GM19324 (cell line): ENCODE measurements at regions not wholly inside any gene's neighbourhood (a gene's known extent, or its start where the extent isn't known, plus 50 kb on each side); places are given as distances from the start of the nearest gene placed in this dataset.

ENCODE experiments used
- ATAC-seq: cut with Tn5 transposase; IDR thresholded peaks from one replicate; pipeline ENCODE4 v1.9.1; 2021; ENCODE audit warnings: mild to moderate bottlenecking, moderate library complexity; ENCODE audit not compliant: unreplicated experiment, low FRiP score

- no peak for ATAC-seq
Observed at GRCh38 chr10:71042699-71043098, 154.3 kb upstream of the PCBD1 start.

GRCh38 chr10:71043858-71044257 lies 155.5 kb upstream of the PCBD1 start:
- ATAC-seq, result no peak

GRCh38 chr10:71044720-71045119 lies 156.4 kb upstream of the PCBD1 start:
- no peak for ATAC-seq

- ATAC-seq, result no peak
Observed at GRCh38 chr10:71045204-71045809, 156.9 kb upstream of the PCBD1 start.

- no peak for ATAC-seq
Observed at GRCh38 chr10:71045936-71046335, 157.6 kb upstream of the PCBD1 start.

GRCh38 chr10:71046747-71047146 lies 158.4 kb upstream of the PCBD1 start:
- no peak for ATAC-seq

GRCh38 chr10:71048971-71049615 lies 160.7 kb upstream of the PCBD1 start:
- ATAC-seq, result no peak

GRCh38 chr10:71049994-71050393 lies 161.6 kb upstream of the PCBD1 start:
- ATAC-seq, result no peak

GRCh38 chr10:71052076-71052660 lies 160.2 kb upstream of the UNC5B start:
- no peak for ATAC-seq

GRCh38 chr10:71052708-71053107 lies 159.7 kb upstream of the UNC5B start:
- ATAC-seq, result no peak

GRCh38 chr10:71053169-71053895 lies 159.0 kb upstream of the UNC5B start:
- ATAC-seq, result no peak

- ATAC-seq, result no peak
Observed at GRCh38 chr10:71058308-71058707, 154.1 kb upstream of the UNC5B start.

GRCh38 chr10:71059054-71059818 lies 153.1 kb upstream of the UNC5B start:
- no peak for ATAC-seq

GRCh38 chr10:71059943-71060342 lies 152.4 kb upstream of the UNC5B start:
- ATAC-seq, result no peak

- ATAC-seq, result no peak
Observed at GRCh38 chr10:71060476-71061426, 151.6 kb upstream of the UNC5B start.

- no peak for ATAC-seq
Observed at GRCh38 chr10:71061472-71061871, 150.9 kb upstream of the UNC5B start.

GRCh38 chr10:71062156-71062555 lies 150.2 kb upstream of the UNC5B start:
- ATAC-seq, result no peak

- ATAC-seq, result no peak
Observed at GRCh38 chr10:71063401-71063800, 149.0 kb upstream of the UNC5B start.

- ATAC-seq, result no peak
Observed at GRCh38 chr10:71064413-71065118, 147.8 kb upstream of the UNC5B start.
